Sigmoid colon (tissue), 4 donors: ENCODE measurements at regions not wholly inside any gene's neighbourhood (a gene's known extent, or its start where the extent isn't known, plus 50 kb on each side); places are given as distances from the start of the nearest gene placed in this dataset.

Experiments
- CTCF ChIP-seq, 4 experiments: fragments of 450-650 bp in 3 of 4; fragments of 200-600 bp in 1 of 4; IDR thresholded peaks; one replicate each; pipeline ENCODE4 v1.5.1; 2016 to 2019; ENCODE audit warnings: antibody characterized with exemption in 4 of 4, mild to moderate bottlenecking in 3 of 4, moderate library complexity in 2 of 4
- POLR2AphosphoS5 ChIP-seq, 4 donors: sonication (generic); formaldehyde crosslinking; IDR thresholded peaks; one replicate each; pipeline ENCODE4 v1.6.1; 2017; ENCODE audit warnings: antibody characterized with exemption in 4 of 4

DNA sequence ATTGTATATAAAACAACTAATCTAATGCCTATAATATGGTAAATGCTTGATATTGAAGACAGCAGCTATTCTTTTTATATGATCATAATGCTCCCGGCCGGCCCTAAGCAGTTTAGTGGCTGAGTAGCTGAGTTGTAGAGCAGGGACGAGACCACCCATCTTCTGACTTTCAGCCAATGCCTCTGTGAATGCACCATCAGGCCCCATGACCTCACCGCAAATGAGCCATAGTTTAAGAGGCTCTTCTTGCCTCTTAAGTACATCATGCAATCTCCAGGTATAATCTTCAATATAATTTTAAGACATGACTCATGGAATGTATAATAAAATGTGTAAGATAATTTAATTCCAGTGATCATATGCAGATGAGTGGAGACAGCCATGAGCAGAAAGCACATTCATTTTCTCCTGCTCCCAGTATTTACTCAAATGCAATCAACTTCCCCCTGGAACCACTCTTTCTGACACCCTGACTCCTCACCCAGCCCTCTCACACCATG, 78.9 kb upstream of the SNX9 start:
- TF ChIP-seq CTCF (IDR thresholded peaks at IDR 0.05) = no peak
- no peak for TF ChIP-seq POLR2AphosphoS5 (IDR thresholded peaks at IDR 0.05)
